ENCODE measurements at regions not wholly inside any gene's neighbourhood (a gene's known extent, or its start where the extent isn't known, plus 50 kb on each side); places are given as distances from the start of the nearest gene placed in this dataset.

DNA sequence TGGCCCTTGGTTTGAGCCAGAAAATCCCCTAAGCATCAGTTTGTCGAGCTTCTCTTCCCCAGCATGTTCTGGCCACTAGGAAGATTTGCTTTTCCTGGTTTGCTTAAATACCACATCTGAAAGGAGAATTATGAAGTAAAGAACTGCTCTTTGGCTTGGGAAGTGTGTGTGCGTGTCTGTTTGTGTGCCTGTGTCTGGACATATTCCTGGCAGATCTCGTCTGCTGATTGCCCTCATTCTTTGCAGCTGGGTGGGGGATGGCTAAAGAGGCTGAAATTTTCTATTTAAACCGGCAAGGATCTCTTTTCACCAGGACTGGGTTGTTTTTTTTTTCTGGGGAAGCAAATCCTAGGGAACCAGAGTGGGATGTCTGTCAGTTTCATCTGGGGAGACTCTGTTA is 57.3 kb upstream of the MBOAT2 start:
- Mint-ChIP-seq H3K27me3 (peaks cover 2% of the 10 kb centered on the region), H3K9me3 (ENCODE audit: low read depth) (no peaks in the 10 kb centered on the region), H3K27ac (no peak overlapping the region), H3K4me3 (no peak overlapping the region), H3K4me1 (ENCODE audit: low read depth) (peaks cover under 1% of the 10 kb centered on the region), H3K36me3 (no peaks in the 10 kb centered on the region)

DNA sequence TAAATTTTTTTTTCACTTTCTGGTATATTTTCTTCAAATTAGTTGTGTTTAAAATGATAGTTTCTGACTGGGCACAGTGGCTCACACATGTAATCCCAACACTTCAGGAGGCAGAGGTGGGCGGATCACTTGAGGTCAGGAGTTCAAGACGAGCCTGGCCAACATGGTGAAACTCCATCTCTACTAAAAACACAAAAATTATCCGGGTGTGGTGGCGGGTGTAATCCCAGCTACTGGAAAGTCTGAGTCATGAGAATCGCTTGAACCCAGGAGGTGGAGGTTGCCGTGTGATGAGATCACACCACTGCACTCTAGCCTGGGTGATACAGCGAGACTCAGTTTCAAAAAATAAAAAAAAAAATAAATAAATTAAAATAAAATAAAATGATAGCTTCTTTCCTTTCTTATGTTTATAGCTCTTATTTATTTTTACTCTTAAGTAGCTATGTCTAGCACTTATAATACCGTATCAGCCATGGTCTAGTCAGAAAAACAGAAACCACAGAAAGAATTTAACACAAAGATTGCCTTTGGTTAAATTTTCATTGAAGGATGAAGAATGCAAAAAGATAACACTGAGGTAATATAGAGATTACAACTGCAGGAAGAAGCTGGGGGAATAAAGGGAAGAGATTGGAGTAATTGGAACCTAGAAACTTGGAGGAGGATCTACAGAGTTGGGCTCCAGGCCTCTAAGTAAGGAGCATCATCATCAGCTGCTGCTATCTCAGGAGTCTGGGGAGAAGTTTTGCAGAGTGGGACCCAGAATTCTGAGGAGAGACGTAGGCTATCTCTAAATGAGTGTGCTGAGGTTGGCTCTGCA is 54.7 kb upstream of the MBOAT2 start:
- Mint-ChIP-seq H3K9me3 (ENCODE audit: low read depth) (peaks cover 3% of the 10 kb centered on the region), H3K4me3 (no peak overlapping the region), H3K27ac (no peak overlapping the region), H3K27me3 (peaks cover 2% of the 10 kb centered on the region), H3K36me3 (no peaks in the 10 kb centered on the region), H3K4me1 (ENCODE audit: low read depth) (peaks cover 10% of the 10 kb centered on the region)

GRCh38 chr2:9055471-9055870 is 52.0 kb upstream of the MBOAT2 start:
- H3K4me3 Mint-ChIP-seq, result no peak overlapping the region

DNA sequence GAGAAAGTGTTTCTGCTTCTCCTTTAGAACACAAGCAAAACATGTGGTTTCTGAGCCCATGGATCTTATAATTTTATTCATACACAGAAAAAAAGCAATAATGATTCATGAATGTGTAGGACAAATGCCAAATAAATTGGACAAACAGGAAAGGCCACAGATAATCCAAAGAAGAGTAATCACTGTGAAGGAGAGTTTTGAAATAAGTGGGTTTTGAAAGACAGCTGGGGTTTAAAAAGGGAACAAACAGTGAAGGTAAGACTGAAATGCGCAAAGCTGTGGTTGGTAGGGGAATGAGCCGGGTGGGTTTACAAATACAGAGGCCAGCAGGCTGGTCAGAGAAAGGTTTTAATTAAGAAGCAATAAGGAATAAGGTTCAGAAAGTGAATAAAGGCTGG is 50.0 kb upstream of the MBOAT2 start:
- Mint-ChIP-seq H3K27me3 (no peaks in the 10 kb centered on the region), H3K36me3 (peaks cover 2% of the 10 kb centered on the region), H3K9me3 (ENCODE audit: low read depth) (peaks cover 3% of the 10 kb centered on the region), H3K4me3 (no peak overlapping the region), H3K4me1 (ENCODE audit: low read depth) (peaks cover 10% of the 10 kb centered on the region), H3K27ac (no peak overlapping the region)

More at GRCh38 chr2:9055471-9055870, 52.0 kb upstream of the MBOAT2 start:
- no peak overlapping the region for H3K27ac Mint-ChIP-seq
- no peaks in the 10 kb centered on the region for H3K27me3 Mint-ChIP-seq
- peaks cover 3% of the 10 kb centered on the region for H3K9me3 Mint-ChIP-seq (ENCODE audit: low read depth)
- peaks cover 10% of the 10 kb centered on the region for H3K4me1 Mint-ChIP-seq (ENCODE audit: low read depth)
- no peaks in the 10 kb centered on the region for H3K36me3 Mint-ChIP-seq

Data from activated naive CD8-positive, alpha-beta T cell (primary cell).